ENCODE measurements at regions not wholly inside any gene's neighbourhood (a gene's known extent, or its start where the extent isn't known, plus 50 kb on each side); places are given as distances from the start of the nearest gene placed in this dataset.

DNA sequence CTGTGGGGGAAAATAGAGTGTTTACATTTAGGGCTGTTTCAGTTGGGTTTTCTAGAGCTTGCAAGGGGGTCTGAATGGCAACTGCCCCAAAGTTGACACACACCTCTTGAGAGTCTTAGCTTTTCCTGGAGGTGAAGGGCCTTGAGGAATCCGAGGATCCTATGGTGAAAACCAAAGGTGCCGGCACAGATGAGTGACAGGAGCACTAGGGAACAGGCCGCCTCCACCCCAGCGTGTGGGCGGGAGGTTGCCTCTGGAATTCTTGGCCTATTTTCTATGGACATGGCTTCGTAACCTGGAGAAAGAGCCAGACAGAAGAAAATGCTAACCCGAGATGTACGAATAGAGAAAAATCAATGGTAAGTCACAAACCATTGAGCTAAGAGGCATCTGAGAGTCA, 283.2 kb upstream of the FOXQ1 start:
- TF ChIP-seq, protein P1, sequence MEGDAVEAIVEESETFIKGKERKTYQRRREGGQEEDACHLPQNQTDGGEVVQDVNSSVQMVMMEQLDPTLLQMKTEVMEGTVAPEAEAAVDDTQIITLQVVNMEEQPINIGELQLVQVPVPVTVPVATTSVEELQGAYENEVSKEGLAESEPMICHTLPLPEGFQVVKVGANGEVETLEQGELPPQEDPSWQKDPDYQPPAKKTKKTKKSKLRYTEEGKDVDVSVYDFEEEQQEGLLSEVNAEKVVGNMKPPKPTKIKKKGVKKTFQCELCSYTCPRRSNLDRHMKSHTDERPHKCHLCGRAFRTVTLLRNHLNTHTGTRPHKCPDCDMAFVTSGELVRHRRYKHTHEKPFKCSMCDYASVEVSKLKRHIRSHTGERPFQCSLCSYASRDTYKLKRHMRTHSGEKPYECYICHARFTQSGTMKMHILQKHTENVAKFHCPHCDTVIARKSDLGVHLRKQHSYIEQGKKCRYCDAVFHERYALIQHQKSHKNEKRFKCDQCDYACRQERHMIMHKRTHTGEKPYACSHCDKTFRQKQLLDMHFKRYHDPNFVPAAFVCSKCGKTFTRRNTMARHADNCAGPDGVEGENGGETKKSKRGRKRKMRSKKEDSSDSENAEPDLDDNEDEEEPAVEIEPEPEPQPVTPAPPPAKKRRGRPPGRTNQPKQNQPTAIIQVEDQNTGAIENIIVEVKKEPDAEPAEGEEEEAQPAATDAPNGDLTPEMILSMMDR (IDR thresholded peaks at IDR 0.05) = no peak
- TF ChIP-seq POLR2A (IDR thresholded peaks at IDR 0.05) (no peak), POLR2AphosphoS5 (IDR thresholded peaks at IDR 0.05) (no peak)
